B cell (primary cell): ENCODE measurements at regions not wholly inside any gene's neighbourhood (a gene's known extent, or its start where the extent isn't known, plus 50 kb on each side); places are given as distances from the start of the nearest gene placed in this dataset.
A peak's percentile ranks its signal among the peaks of the same experiment; 100 is the strongest.

Source experiments
- ATAC-seq: fragments of 200-7000 bp; cut with Tn5 transposase; one replicate; pipeline ENCODE4 v1.10.0; 2021; ENCODE audit warnings: low read depth, mild to moderate bottlenecking, moderate number of reproducible peaks, moderate library complexity
- CTCF ChIA-PET: fragments of 350-600 bp; sonication (Branson Sonifier 250); formaldehyde crosslinking; loops from one replicate; lab custom pipeline; 2021; ENCODE audit warnings: antibody characterized with exemption, inconsistent platforms; lab: Charles Lee
- POLR2A ChIA-PET: fragments of 350-600 bp; sonication (Branson Sonifier 250); formaldehyde crosslinking; loops from one replicate; lab custom pipeline; 2021; ENCODE audit warnings: antibody characterized with exemption; lab: Charles Lee
- DNase-seq: peaks from one replicate; pipeline ENCODE4 v3.0.0; 2013
- H2AFZ ChIP-seq: 2 replicates; pipeline ENCODE4 v1.6.1; 2012; ENCODE audit warnings: mild to moderate bottlenecking, low read depth, low read length; ENCODE audit not compliant: insufficient read depth, poor library complexity, severe bottlenecking
- H3K27ac ChIP-seq, 2 donors: 1 replicate in 1 of 2; 2 replicates in 1 of 2; pipeline ENCODE4 v1.5.1; 2012 to 2013; ENCODE audit warnings: low read length in 2 of 2, mild to moderate bottlenecking in 2 of 2, moderate library complexity in 1 of 2
- H3K27me3 ChIP-seq, 4 experiments: fragments of 200-600 bp in 1 of 4; sonication (generic) in 1 of 4; replicated peaks in 1 of 4; 1 replicate in 2 of 4; 2 replicates in 2 of 4; pipeline versions ENCODE4 v1.6.1 to v1.7.0; 2013 to 2016; ENCODE audit warnings: low read length in 3 of 4, mild to moderate bottlenecking in 2 of 4, mixed read lengths in 1 of 4, moderate library complexity in 1 of 4; ENCODE audit not compliant: insufficient read depth in 4 of 4, control insufficient read depth in 3 of 4; ENCODE audit errors: control extremely low read depth in 1 of 4
- H3K36me3 ChIP-seq, 2 experiments: replicated peaks in 1 of 2; 1 replicate in 1 of 2; 2 replicates in 1 of 2; pipeline versions ENCODE4 v1.6.1 to v1.7.1; 2013; ENCODE audit warnings: low read length in 1 of 2; ENCODE audit not compliant: insufficient read depth in 2 of 2, control insufficient read depth in 1 of 2; ENCODE audit errors: control extremely low read depth in 1 of 2, extremely low read depth in 1 of 2
- H3K4me1 ChIP-seq, 2 donors: fragments of 200-600 bp in 1 of 2; sonication (generic) in 1 of 2; 1 replicate in 1 of 2; 2 replicates in 1 of 2; pipeline versions ENCODE4 v1.5.1 to v1.6.1; 2013 to 2017; ENCODE audit warnings: low read length in 2 of 2; ENCODE audit not compliant: control insufficient read depth in 2 of 2, insufficient read depth in 2 of 2
- H3K4me2 ChIP-seq: replicated peaks from 2 replicates; pipeline ENCODE3; 2012; ENCODE audit warnings: mild to moderate bottlenecking, low read depth, low read length; ENCODE audit not compliant: poor library complexity, severe bottlenecking
- H3K4me3 ChIP-seq, 5 experiments: fragments of 200-600 bp in 1 of 5; sonication (generic) in 1 of 5; 1 replicate in 3 of 5; 2 replicates in 2 of 5; pipeline versions ENCODE4 v1.5.1 to v1.7.0; 2011 to 2016; ENCODE audit warnings: low read length in 4 of 5, mild to moderate bottlenecking in 4 of 5, low read depth in 2 of 5, control low read depth in 1 of 5, moderate library complexity in 1 of 5; ENCODE audit not compliant: insufficient read depth in 1 of 5; ENCODE audit errors: control extremely low read depth in 1 of 5, extremely low read depth in 1 of 5
- H3K79me2 ChIP-seq: fragments of 200-600 bp; sonication (generic); one replicate; pipeline ENCODE4 v1.6.0; 2016; ENCODE audit warnings: low read length; ENCODE audit not compliant: control insufficient read depth, insufficient read depth
- H3K9ac ChIP-seq: fragments of 200-600 bp; sonication (generic); 2 replicates; pipeline ENCODE4 v1.6.1; 2017; ENCODE audit warnings: mild to moderate bottlenecking, low read length, moderate library complexity
- H3K9me3 ChIP-seq, 3 donors: one replicate each; pipeline versions ENCODE4 v1.6.1 to v1.7.1; 2013; ENCODE audit warnings: low read length in 2 of 3; ENCODE audit not compliant: control insufficient read depth in 2 of 3, insufficient read depth in 1 of 3; ENCODE audit errors: control extremely low read depth in 1 of 3
- H4K20me1 ChIP-seq: 2 replicates; pipeline ENCODE4 v1.6.0; 2012; ENCODE audit warnings: mild to moderate bottlenecking, low read length; ENCODE audit not compliant: insufficient read depth, control insufficient read depth, poor library complexity, severe bottlenecking
- H3K27ac Mint-ChIP-seq: one replicate; pipeline ENCODE4 v1.8.0; 2021; ENCODE audit warnings: mixed read lengths
- H3K27me3 Mint-ChIP-seq: one replicate; pipeline ENCODE4 v1.8.0; 2021; ENCODE audit warnings: mixed read lengths
- H3K4me1 Mint-ChIP-seq: one replicate; pipeline ENCODE4 v1.8.0; 2021; ENCODE audit warnings: mixed read lengths
- H3K4me3 Mint-ChIP-seq: one replicate; pipeline ENCODE4 v1.8.0; 2021; ENCODE audit warnings: mixed read lengths
- H3K9me3 Mint-ChIP-seq: one replicate; pipeline ENCODE4 v1.8.0; 2022; ENCODE audit warnings: mixed read lengths; ENCODE audit not compliant: insufficient read depth
- CTCF ChIP-seq: fragments of 200-600 bp; IDR thresholded peaks from one replicate; pipeline ENCODE4 v1.8.0; 2022; ENCODE audit warnings: antibody characterized with exemption, mild to moderate bottlenecking
- EZH2 ChIP-seq: IDR thresholded peaks from 2 replicates; pipeline ENCODE4 v1.6.1; 2012; ENCODE audit warnings: borderline replicate concordance, low read depth, mild to moderate bottlenecking, moderate library complexity, low read length; ENCODE audit not compliant: insufficient read depth, poor library complexity, severe bottlenecking
- WGBS: methylation state at CpG from one replicate; pipeline ENCODE4 v1.1.5; 2013; ENCODE audit warnings: missing lambda C conversion rate; ENCODE audit not compliant: insufficient coverage; 5-methylcytosine and 5-hydroxymethylcytosine counted together
- intact Hi-C: fragments of 100-400 bp; cut with micrococcal nuclease; formaldehyde crosslinking; loops from one replicate; pipeline ENCODE4 v1.10.0; 2022

GRCh38 chr14:100439781-100440180 is 116.6 kb downstream of the SLC25A47 start:
- H3K27ac ChIP-seq, result no peak overlapping the region
- ChIA-PET CTCF (no interaction called here), POLR2A (no interaction called here)
- no peaks in the 10 kb centered on the region for H3K79me2 ChIP-seq
- H3K4me2 ChIP-seq, result no peak overlapping the region
- no peaks in the 10 kb centered on the region for H3K9me3 ChIP-seq
- no peaks in the 10 kb centered on the region for H4K20me1 ChIP-seq
- no peaks in the 10 kb centered on the region for H3K4me1 ChIP-seq
- no peak overlapping the region for H3K9ac ChIP-seq
- Mint-ChIP-seq H3K27ac (no peak overlapping the region), H3K9me3 (no peaks in the 10 kb centered on the region), H3K27me3 (no peaks in the 10 kb centered on the region), H3K4me3 (no peak overlapping the region), H3K4me1 (no peaks in the 10 kb centered on the region)
- TF ChIP-seq EZH2 (no peak), CTCF (no peak)
- WGBS, result 80% methylated on average over 5 of the region's 6 CpGs
- intact Hi-C loops, result no loop called here
- H3K4me3 ChIP-seq, result no peak overlapping the region
- H2AFZ ChIP-seq, result no peak overlapping the region
- ATAC-seq (no peak), DNase-seq (no peak)
- H3K36me3 ChIP-seq, result no peaks in the 10 kb centered on the region
- no peaks in the 10 kb centered on the region for H3K27me3 ChIP-seq

- intact Hi-C loops, result no loop called here
- Mint-ChIP-seq H3K27ac (no peak overlapping the region), H3K4me1 (no peaks in the 10 kb centered on the region), H3K9me3 (no peaks in the 10 kb centered on the region), H3K27me3 (no peaks in the 10 kb centered on the region), H3K4me3 (no peak overlapping the region)
- no peaks in the 10 kb centered on the region for H4K20me1 ChIP-seq
- no peaks in the 10 kb centered on the region for H3K9me3 ChIP-seq
- no peak overlapping the region for H3K27ac ChIP-seq
- ChIA-PET POLR2A (no interaction called here), CTCF (no interaction called here)
- no peak overlapping the region for H3K4me2 ChIP-seq
- ATAC-seq (no peak), DNase-seq (peak; percentile 26)
- no peaks in the 10 kb centered on the region for H3K27me3 ChIP-seq
- H3K9ac ChIP-seq, result no peak overlapping the region
- no peak overlapping the region for H3K4me3 ChIP-seq
- H3K36me3 ChIP-seq, result no peaks in the 10 kb centered on the region
- TF ChIP-seq CTCF (no peak), EZH2 (no peak)
- H3K4me1 ChIP-seq, result no peaks in the 10 kb centered on the region
- H3K79me2 ChIP-seq, result no peaks in the 10 kb centered on the region
- WGBS, result 20% methylated on average over 9 of the region's 10 CpGs
- H2AFZ ChIP-seq, result no peak overlapping the region
Observed at GRCh38 chr14:100440207-100440631, 117.1 kb downstream of the SLC25A47 start.
